ENCODE measurements at regions not wholly inside any gene's neighbourhood (a gene's known extent, or its start where the extent isn't known, plus 50 kb on each side); places are given as distances from the start of the nearest gene placed in this dataset.

DNA sequence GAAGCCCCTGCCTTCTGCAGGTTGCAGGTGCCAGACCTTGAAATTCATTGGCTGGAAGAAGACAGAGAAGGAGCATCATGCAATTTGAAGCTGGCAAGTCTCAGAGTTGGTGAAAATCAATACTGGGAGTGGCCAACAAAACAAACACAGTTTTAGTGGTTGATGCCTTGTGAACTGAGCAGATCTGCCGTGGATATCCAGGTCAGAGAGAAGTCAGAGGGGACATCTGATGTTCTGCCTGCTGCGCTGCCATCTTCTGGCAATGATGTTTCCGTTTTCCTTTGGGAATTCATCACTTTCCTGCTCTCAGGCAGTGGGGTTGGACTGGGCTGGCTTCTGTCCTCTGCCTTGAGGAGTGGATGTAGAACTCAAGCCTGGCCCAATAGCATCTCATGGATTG lies 132.0 kb downstream of the RPS24 start:
- BruUV-seq (replicated peaks) = no TSS peak
- RAD21 ChIA-PET (ENCODE audit: low non-redundant PET in 1 of 2, low total read pairs in 2 of 2, uncharacterized antibody in 2 of 2, unreplicated experiment in 2 of 2) = no interaction called here
- no peaks in the 10 kb centered on the region for H3K9me2 ChIP-seq (ENCODE audit: insufficient read depth)
- H3K27me3 ChIP-seq (ENCODE audit: insufficient read depth, low read length) = no peaks in the 10 kb centered on the region
- H3K36me3 ChIP-seq (ENCODE audit: control insufficient read depth in 1 of 2, insufficient read depth in 2 of 2, low read length in 2 of 2) = no peaks in the 10 kb centered on the region
- H3K4me1 ChIP-seq (ENCODE audit: control insufficient read depth in 1 of 2, insufficient read depth in 2 of 2, low read length in 2 of 2) = peaks cover 0 to 7% of the 10 kb centered on the region in 2 experiments; a peak in 2 of 4 replicates
- POLR2A ChIA-PET = no interaction called here
- H3K27ac ChIP-seq (ENCODE audit: low read depth, low read length) = no peak overlapping the region
- CTCF ChIA-PET = no interaction called here
- H4K20me1 ChIP-seq (ENCODE audit: insufficient read depth) = no peaks in the 10 kb centered on the region
- peak overlapping the region; percentile 8; the same call in 1 of the 2 replicates for H3K4me2 ChIP-seq (ENCODE audit: low read length)
- ATAC-seq (peak; percentile 90), DNase-seq (ENCODE audit: low read depth, low spot score) (peak; percentile 26)
- intact Hi-C loops (cut with micrococcal nuclease) = loop anchor here (1.0 kb wide), 1 partner anchor 118 kb away; no protein-coding TSS in a partner anchor
- H2AFZ ChIP-seq (ENCODE audit: low read depth, low read length, poor library complexity, severe bottlenecking) = no peak overlapping the region
- H3K79me2 ChIP-seq (ENCODE audit: insufficient read depth, low read length) = no peaks in the 10 kb centered on the region
- TF ChIP-seq FOSL1 (IDR thresholded peaks at IDR 0.05; ENCODE audit: low read depth) (no peak), EZH2 (IDR thresholded peaks at IDR 0.05) (no peak), ELF1 (IDR thresholded peaks at IDR 0.05; ENCODE audit: borderline replicate concordance, low read depth) (no peak), ATF3 (IDR thresholded peaks at IDR 0.05) (no peak), RAD21 (IDR thresholded peaks at IDR 0.05; ENCODE audit: low read depth) (peak; percentile 61), ZFX (IDR thresholded peaks at IDR 0.05) (no peak)
- TF ChIP-seq, protein P1, sequence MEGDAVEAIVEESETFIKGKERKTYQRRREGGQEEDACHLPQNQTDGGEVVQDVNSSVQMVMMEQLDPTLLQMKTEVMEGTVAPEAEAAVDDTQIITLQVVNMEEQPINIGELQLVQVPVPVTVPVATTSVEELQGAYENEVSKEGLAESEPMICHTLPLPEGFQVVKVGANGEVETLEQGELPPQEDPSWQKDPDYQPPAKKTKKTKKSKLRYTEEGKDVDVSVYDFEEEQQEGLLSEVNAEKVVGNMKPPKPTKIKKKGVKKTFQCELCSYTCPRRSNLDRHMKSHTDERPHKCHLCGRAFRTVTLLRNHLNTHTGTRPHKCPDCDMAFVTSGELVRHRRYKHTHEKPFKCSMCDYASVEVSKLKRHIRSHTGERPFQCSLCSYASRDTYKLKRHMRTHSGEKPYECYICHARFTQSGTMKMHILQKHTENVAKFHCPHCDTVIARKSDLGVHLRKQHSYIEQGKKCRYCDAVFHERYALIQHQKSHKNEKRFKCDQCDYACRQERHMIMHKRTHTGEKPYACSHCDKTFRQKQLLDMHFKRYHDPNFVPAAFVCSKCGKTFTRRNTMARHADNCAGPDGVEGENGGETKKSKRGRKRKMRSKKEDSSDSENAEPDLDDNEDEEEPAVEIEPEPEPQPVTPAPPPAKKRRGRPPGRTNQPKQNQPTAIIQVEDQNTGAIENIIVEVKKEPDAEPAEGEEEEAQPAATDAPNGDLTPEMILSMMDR (IDR thresholded peaks at IDR 0.05 in 2 of 3, conservative IDR thresholded peaks at IDR 0.05 in 1 of 3; ENCODE audit: borderline replicate concordance in 1 of 3, insufficient read depth in 1 of 3, low read depth in 2 of 3, low read length in 2 of 3) = peak; percentile 31 to 45 (median 39); a peak in 5 of 6 replicates
- no peak overlapping the region for H3K9ac ChIP-seq (ENCODE audit: low read length)
- no peaks in the 10 kb centered on the region for H3K9me3 ChIP-seq (ENCODE audit: control insufficient read depth in 1 of 2, insufficient read depth in 1 of 2, low read depth in 1 of 2, low read length in 2 of 2)
- H3K4me3 ChIP-seq (replicated peaks in 1 of 2; ENCODE audit: low read depth in 1 of 2, low read length in 2 of 2) = no peak overlapping the region

DNA sequence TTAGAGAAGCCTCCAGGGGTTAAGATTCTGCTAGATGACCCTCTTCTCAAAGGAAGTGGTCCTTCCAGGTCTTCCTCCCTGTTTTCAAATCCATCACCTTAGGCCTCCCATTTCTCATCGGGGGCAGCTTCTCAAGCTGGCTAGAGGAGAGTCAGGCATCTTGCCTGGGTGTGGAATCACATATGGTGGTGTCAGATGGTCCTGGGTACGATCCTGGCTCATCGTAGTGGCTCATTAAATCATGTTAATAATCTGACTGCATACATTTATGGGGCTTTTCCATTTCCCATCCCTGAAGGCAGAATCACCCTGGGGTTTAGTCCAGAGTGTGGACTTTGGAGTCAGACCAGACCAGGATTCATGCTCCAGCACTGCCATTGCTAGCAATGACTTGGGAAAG lies 132.6 kb downstream of the RPS24 start:
- CTCF ChIA-PET = no interaction called here
- Histone ChIP-seq H3K9ac (ENCODE audit: low read length) (no peak overlapping the region), H3K27ac (ENCODE audit: low read depth, low read length) (no peak overlapping the region), H4K20me1 (ENCODE audit: insufficient read depth) (no peaks in the 10 kb centered on the region), H2AFZ (ENCODE audit: low read depth, low read length, poor library complexity, severe bottlenecking) (no peak overlapping the region), H3K4me2 (ENCODE audit: low read length) (no peak overlapping the region), H3K79me2 (ENCODE audit: insufficient read depth, low read length) (no peaks in the 10 kb centered on the region), H3K4me3 (replicated peaks in 1 of 2; ENCODE audit: low read depth in 1 of 2, low read length in 2 of 2) (no peak overlapping the region), H3K4me1 (ENCODE audit: control insufficient read depth in 1 of 2, insufficient read depth in 2 of 2, low read length in 2 of 2) (peaks cover 0 to 7% of the 10 kb centered on the region in 2 experiments; a peak in 2 of 4 replicates), H3K9me3 (ENCODE audit: control insufficient read depth in 1 of 2, insufficient read depth in 1 of 2, low read depth in 1 of 2, low read length in 2 of 2) (no peaks in the 10 kb centered on the region), H3K27me3 (ENCODE audit: insufficient read depth, low read length) (no peaks in the 10 kb centered on the region), H3K36me3 (ENCODE audit: control insufficient read depth in 1 of 2, insufficient read depth in 2 of 2, low read length in 2 of 2) (no peaks in the 10 kb centered on the region), H3K9me2 (ENCODE audit: insufficient read depth) (no peaks in the 10 kb centered on the region)
- RAD21 ChIA-PET (ENCODE audit: low non-redundant PET in 1 of 2, low total read pairs in 2 of 2, uncharacterized antibody in 2 of 2, unreplicated experiment in 2 of 2) = no interaction called here
- DNase-seq (ENCODE audit: low read depth, low spot score) (no peak), ATAC-seq (no peak)
- intact Hi-C loops (cut with micrococcal nuclease) = no loop called here
- TF ChIP-seq, protein P2, sequence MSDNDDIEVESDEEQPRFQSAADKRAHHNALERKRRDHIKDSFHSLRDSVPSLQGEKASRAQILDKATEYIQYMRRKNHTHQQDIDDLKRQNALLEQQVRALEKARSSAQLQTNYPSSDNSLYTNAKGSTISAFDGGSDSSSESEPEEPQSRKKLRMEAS (IDR thresholded peaks at IDR 0.05) = no peak
- TF ChIP-seq ZNF274 (IDR thresholded peaks at IDR 0.05; ENCODE audit: low read depth, low read length) (no peak), FOSL1 (IDR thresholded peaks at IDR 0.05; ENCODE audit: low read depth) (no peak), CEBPB (IDR thresholded peaks at IDR 0.05; ENCODE audit: low read depth) (no peak), SRF (IDR thresholded peaks at IDR 0.05; ENCODE audit: low read depth) (no peak), EZH2phosphoT487 (IDR thresholded peaks at IDR 0.05; ENCODE audit: borderline replicate concordance) (no peak), POLR2A (IDR thresholded peaks at IDR 0.05; ENCODE audit: borderline replicate concordance, extremely low read depth, insufficient read depth, insufficient read length) (no peak), RAD21 (IDR thresholded peaks at IDR 0.05; ENCODE audit: low read depth) (no peak), CBX3 (IDR thresholded peaks at IDR 0.05; ENCODE audit: low read depth) (no peak), ZFX (IDR thresholded peaks at IDR 0.05) (no peak), TCF7L2 (IDR thresholded peaks at IDR 0.05; ENCODE audit: borderline replicate concordance, extremely low read depth, insufficient read depth, insufficient read length) (no peak)
- TF ChIP-seq, protein P1 (IDR thresholded peaks at IDR 0.05 in 2 of 3, conservative IDR thresholded peaks at IDR 0.05 in 1 of 3; ENCODE audit: borderline replicate concordance in 1 of 3, insufficient read depth in 1 of 3, low read depth in 2 of 3, low read length in 2 of 3) = no peak
- POLR2A ChIA-PET = no interaction called here
- BruUV-seq (replicated peaks) = no TSS peak

Measured in HCT116 (cell line).